SK-N-SH treated with all-trans-retinoic acid at 6 μM for 48 hours (cell line): ENCODE measurements at regions not wholly inside any gene's neighbourhood (a gene's known extent, or its start where the extent isn't known, plus 50 kb on each side); places are given as distances from the start of the nearest gene placed in this dataset.

Source experiments
- ARNTL ChIP-seq: fragments of 450-650 bp; formaldehyde crosslinking; IDR thresholded peaks from 2 replicates; pipeline ENCODE4 v1.5.0; 2020; ENCODE audit warnings: low read depth, mild to moderate bottlenecking, moderate library complexity, borderline replicate concordance
- BACH2 ChIP-seq: fragments of 250-450 bp; sonication (Bioruptor Pico); IDR thresholded peaks from 2 replicates; pipeline ENCODE4 v1.9.0; 2021; ENCODE audit warnings: mild to moderate bottlenecking, borderline replicate concordance
- GLIS3 ChIP-seq: fragments of 250-450 bp; sonication (Bioruptor Pico); IDR thresholded peaks from 2 replicates; pipeline ENCODE4 v1.5.0; 2020; ENCODE audit warnings: mild to moderate bottlenecking, moderate library complexity
- PATZ1 ChIP-seq: fragments of 250-450 bp; sonication (Bioruptor Pico); IDR thresholded peaks from 2 replicates; pipeline ENCODE4 v1.8.0; 2020; ENCODE audit warnings: mild to moderate bottlenecking, moderate library complexity, borderline replicate concordance
- PPARA ChIP-seq: fragments of 250-450 bp; sonication (Bioruptor Pico); IDR thresholded peaks from 2 replicates; pipeline ENCODE4 v1.5.0; 2020; ENCODE audit warnings: mild to moderate bottlenecking, borderline replicate concordance
- RARB ChIP-seq: fragments of 250-450 bp; sonication (Bioruptor Pico); IDR thresholded peaks from 2 replicates; pipeline ENCODE4 v1.8.0; 2021; ENCODE audit warnings: mild to moderate bottlenecking, moderate library complexity
- SNAI2 ChIP-seq: fragments of 250-450 bp; sonication (Bioruptor Pico); IDR thresholded peaks from 2 replicates; pipeline ENCODE4 v1.5.0; 2020; ENCODE audit warnings: mild to moderate bottlenecking, moderate library complexity
- ZC3H10 ChIP-seq: fragments of 250-450 bp; sonication (Bioruptor Pico); IDR thresholded peaks from 2 replicates; pipeline ENCODE4 v1.5.1; 2021; ENCODE audit warnings: mild to moderate bottlenecking, moderate library complexity
- ZFP3 ChIP-seq: fragments of 250-450 bp; sonication (Bioruptor Pico); IDR thresholded peaks from 2 replicates; pipeline ENCODE4 v1.5.0; 2020; ENCODE audit warnings: mild to moderate bottlenecking, moderate library complexity
- ZFP30 ChIP-seq: fragments of 450-650 bp; formaldehyde crosslinking; IDR thresholded peaks from 2 replicates; pipeline ENCODE4 v1.5.0; 2022; ENCODE audit warnings: mild to moderate bottlenecking, moderate library complexity
- ZNF565 ChIP-seq: fragments of 450-650 bp; formaldehyde crosslinking; conservative IDR thresholded peaks from 2 replicates; pipeline ENCODE4 v1.5.0; 2020; ENCODE audit warnings: low read depth, mild to moderate bottlenecking, moderate library complexity
- TF ChIP-seq, protein P1 (sequence below): fragments of 250-450 bp; sonication (Bioruptor Pico); IDR thresholded peaks from 2 replicates; pipeline ENCODE4 v1.5.1; 2021; ENCODE audit warnings: mild to moderate bottlenecking, moderate library complexity
- TF ChIP-seq, protein P2 (sequence below): fragments of 250-450 bp; sonication (Bioruptor Pico); IDR thresholded peaks from 2 replicates; pipeline ENCODE4 v1.5.1; 2020; ENCODE audit warnings: low read depth, mild to moderate bottlenecking, moderate library complexity

DNA sequence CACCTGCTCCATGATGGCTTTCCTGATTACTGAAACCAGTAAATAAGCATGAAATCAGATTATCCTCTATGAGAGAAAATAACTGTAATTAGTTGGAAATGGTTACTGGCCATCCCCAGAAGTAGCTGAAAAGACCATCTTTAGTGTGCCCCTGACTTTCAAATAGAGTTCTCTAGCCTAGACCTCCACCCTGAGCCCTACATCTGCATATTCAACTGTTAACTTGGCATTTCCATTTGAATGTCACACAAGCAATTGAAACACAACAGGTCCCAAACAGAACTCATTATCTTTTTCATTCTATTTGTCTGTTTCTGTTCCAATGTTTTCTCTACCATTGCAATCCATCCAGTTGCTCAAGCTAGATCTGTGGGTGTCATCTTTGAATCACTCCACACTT is 952.3 kb downstream of the RPA4 start:
- TF ChIP-seq GLIS3 (CRISPR knock-in tag) (no peak), ZNF565 (CRISPR knock-in tag) (no peak), PPARA (CRISPR knock-in tag) (no peak), RARB (no peak), ZC3H10 (CRISPR knock-in tag) (no peak), SNAI2 (CRISPR knock-in tag) (no peak), PATZ1 (CRISPR knock-in tag) (no peak), ZFP3 (CRISPR knock-in tag) (no peak), BACH2 (CRISPR knock-in tag) (no peak), ZFP30 (CRISPR knock-in tag) (no peak), ARNTL (CRISPR knock-in tag) (no peak)
- TF ChIP-seq, protein P1, sequence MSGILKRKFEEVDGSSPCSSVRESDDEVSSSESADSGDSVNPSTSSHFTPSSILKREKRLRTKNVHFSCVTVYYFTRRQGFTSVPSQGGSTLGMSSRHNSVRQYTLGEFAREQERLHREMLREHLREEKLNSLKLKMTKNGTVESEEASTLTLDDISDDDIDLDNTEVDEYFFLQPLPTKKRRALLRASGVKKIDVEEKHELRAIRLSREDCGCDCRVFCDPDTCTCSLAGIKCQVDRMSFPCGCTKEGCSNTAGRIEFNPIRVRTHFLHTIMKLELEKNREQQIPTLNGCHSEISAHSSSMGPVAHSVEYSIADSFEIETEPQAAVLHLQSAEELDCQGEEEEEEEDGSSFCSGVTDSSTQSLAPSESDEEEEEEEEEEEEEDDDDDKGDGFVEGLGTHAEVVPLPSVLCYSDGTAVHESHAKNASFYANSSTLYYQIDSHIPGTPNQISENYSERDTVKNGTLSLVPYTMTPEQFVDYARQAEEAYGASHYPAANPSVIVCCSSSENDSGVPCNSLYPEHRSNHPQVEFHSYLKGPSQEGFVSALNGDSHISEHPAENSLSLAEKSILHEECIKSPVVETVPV (CRISPR knock-in tag) = no peak
- TF ChIP-seq, protein P2, sequence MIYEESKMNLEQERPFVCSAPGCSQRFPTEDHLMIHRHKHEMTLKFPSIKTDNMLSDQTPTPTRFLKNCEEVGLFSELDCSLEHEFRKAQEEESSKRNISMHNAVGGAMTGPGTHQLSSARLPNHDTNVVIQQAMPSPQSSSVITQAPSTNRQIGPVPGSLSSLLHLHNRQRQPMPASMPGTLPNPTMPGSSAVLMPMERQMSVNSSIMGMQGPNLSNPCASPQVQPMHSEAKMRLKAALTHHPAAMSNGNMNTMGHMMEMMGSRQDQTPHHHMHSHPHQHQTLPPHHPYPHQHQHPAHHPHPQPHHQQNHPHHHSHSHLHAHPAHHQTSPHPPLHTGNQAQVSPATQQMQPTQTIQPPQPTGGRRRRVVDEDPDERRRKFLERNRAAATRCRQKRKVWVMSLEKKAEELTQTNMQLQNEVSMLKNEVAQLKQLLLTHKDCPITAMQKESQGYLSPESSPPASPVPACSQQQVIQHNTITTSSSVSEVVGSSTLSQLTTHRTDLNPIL (CRISPR knock-in tag) = no peak
